ENCODE measurements at regions not wholly inside any gene's neighbourhood (a gene's known extent, or its start where the extent isn't known, plus 50 kb on each side); places are given as distances from the start of the nearest gene placed in this dataset.

- no peak for DNase-seq (ENCODE audit: low spot score)
These were observed 187.6 kb upstream of the NEBL start for GRCh38 chr10:21084700-21085099.

- no peak for DNase-seq (ENCODE audit: low spot score)
These were observed 186.8 kb upstream of the NEBL start for GRCh38 chr10:21083861-21084260.

GRCh38 chr10:21082206-21082605 is 185.1 kb upstream of the NEBL start:
- no peak for DNase-seq (ENCODE audit: low spot score)

GRCh38 chr10:21080261-21080660 is 183.2 kb upstream of the NEBL start:
- DNase-seq (ENCODE audit: low spot score): no peak

DNA sequence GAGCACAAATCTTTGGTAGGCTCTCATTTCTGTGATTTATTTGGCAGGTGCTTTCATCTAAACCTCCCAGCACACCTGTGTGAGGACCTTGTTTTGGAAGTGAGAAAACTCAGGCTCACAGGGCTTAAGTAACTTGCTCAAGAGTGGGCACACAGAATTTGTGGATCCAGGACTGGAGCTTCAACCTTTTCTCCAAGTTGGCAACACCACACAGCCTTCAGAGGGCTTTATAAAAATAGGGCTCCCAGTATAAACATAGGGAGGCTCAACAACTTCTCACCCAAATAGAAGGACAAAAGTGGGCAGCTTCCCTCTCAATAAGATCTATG is 182.2 kb upstream of the NEBL start:
- no peak for DNase-seq (ENCODE audit: low spot score)

DNA sequence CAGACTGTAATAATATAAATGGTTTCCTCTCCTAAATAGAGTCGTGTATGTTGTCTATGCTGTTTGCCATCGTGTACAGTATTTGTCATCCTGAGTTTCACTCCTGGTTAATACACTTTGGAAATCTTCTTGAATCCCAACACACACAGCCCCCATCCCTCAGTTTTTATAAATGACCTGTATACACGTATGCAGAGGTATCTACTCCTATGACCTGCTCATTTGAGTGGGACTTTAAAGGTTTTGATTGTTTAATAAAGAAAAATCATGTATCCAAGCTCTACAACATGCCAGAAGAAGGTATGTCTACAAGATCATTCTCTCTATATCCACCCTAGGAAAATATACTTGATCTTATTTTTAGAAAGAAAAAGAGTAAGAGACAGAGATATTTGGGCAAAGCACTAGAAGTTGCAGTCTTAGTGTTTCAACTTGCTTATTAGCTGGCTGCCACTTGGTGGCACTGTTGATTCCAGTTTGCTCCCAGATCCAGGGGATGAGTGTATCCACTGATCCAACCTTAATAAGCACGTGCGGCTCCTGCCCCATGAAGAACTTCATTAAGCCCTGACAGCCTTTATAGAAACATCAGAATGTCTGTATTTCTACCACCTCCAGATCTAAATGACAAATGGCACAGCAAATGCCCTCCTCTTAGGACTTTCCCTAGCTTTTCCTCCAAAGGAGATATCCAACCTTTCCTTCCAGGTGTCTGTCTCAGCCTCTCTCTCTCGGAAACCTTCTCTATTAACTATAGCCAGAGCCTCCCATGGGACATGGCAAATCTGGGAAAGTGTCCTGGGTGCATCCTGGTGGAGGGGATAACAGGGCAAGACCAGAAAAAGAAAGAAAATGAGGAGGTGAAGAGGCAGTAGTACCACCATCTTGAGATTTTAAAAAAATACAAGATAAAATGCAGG is 181.6 kb upstream of the NEBL start:
- DNase-seq (ENCODE audit: low spot score): peak; percentile 39

DNA sequence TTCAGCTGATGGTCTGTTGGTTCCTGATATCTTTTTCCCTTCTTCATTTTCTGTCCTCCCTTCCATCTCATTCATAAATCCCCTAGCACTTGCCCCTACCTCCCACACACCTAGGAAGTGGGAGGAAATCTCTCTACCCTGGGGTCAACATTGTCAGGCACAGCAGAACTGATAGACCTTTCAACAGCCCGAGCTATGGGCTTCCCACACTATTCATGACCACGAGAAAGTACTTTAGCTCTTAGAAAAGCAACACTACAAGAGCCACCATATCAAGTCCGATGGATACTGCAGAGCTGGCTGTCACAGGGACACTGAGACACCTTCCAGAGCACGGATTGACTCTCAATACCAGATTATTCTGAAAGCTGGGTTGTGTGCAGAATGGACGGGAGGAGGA is 180.6 kb upstream of the NEBL start:
- DNase-seq (ENCODE audit: low spot score): no peak

GRCh38 chr10:21076381-21076780 is 179.3 kb upstream of the NEBL start:
- DNase-seq (ENCODE audit: low spot score): no peak

- DNase-seq (ENCODE audit: low spot score): no peak
These were observed 178.8 kb upstream of the NEBL start for GRCh38 chr10:21075880-21076279.

DNA sequence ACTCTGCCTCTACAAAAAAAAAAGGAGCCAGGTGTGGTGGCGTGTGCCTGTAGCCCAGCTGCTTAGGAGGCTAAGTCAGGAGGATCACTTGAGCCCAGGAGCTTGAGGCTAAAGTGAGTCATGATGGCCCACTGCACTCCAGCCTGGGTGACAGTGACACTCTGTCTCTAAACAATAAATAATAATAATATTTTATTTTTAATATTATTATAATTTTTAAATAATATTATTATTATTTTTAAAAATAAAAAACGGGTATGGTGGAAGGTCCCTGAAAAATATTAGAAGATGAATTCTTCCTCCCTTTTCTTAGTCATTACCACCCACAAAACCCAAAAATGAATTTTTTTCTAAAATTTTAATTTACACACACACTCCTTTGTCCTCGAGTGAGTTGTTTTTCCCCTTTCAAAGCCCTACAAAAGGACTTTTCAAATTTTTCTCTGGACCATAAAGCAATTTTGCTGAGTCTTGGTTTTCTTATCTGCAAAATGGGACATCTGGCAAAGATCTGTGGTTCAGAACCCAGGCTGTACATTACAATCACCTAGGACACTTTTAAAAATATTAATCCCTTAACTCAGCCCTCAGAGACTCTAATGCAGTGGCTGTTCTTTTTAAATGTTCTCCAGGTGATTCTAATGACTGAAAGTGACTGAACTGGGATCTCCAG is 174.0 kb upstream of the NEBL start:
- DNase-seq (ENCODE audit: low spot score): no peak

GRCh38 chr10:21069929-21070700 is 173.0 kb upstream of the NEBL start:
- no peak for DNase-seq (ENCODE audit: low spot score)

GRCh38 chr10:21069278-21069677 is 172.2 kb upstream of the NEBL start:
- DNase-seq (ENCODE audit: low spot score): no peak

- DNase-seq (ENCODE audit: low spot score): no peak
These were observed 171.0 kb upstream of the NEBL start for GRCh38 chr10:21068026-21068656.

- no peak for DNase-seq (ENCODE audit: low spot score)
These were observed 168.6 kb upstream of the NEBL start for GRCh38 chr10:21065621-21066248.

- no peak for DNase-seq (ENCODE audit: low spot score)
These were observed 164.9 kb upstream of the NEBL start for GRCh38 chr10:21061982-21062381.

- no peak for DNase-seq (ENCODE audit: low spot score)
These were observed 164.1 kb upstream of the NEBL start for GRCh38 chr10:21061184-21061583.

- DNase-seq (ENCODE audit: low spot score): no peak
These were observed 163.5 kb upstream of the NEBL start for GRCh38 chr10:21060626-21061025.

GRCh38 chr10:21057989-21058388 is 160.9 kb upstream of the NEBL start:
- no peak for DNase-seq (ENCODE audit: low spot score)

DNA sequence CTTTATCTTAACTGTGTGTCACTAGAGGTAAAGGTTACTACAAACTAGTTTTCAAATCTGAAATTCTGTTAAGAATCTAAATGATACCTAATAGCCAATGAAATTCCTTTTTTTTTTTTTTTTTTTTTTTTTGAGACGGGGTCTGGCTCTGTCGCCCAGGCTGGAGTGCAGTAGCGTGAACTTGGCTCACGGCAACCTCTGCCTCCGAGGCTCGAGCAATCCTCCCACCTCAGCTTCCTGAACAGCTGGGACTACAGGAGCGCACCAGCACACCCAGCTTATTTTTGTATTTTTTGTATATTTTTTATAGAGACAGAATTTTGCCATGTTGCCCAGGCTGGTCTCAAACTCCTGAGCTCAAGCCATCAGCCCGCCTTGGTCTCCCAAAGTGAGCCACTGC is 160.3 kb upstream of the NEBL start:
- no peak for DNase-seq (ENCODE audit: low spot score)

DNA sequence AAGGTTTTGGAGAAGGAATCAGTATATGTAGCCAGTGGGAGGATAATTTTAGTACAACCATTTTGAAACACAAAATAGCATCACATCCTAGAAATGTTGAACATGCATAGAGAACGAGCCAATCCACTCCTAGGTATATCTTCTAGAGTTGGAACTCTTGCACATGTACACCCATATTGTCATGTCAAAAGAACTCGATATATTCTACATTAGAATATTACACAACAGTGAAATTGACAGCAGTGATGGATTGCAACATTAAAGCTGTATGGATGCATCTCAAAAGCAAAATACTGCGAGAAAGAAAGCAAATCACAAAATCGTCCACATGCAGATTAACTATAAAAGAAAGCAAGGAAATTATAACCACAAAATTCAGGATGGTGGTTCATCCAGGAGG is 159.3 kb upstream of the NEBL start:
- no peak for DNase-seq (ENCODE audit: low spot score)

GRCh38 chr10:21055339-21056135 is 158.4 kb upstream of the NEBL start:
- DNase-seq (ENCODE audit: low spot score): no peak
